A673 (cell line): ENCODE measurements at regions not wholly inside any gene's neighbourhood (a gene's known extent, or its start where the extent isn't known, plus 50 kb on each side); places are given as distances from the start of the nearest gene placed in this dataset.

Experiments used
- EZH2 ChIP-seq: fragments of 200-600 bp; sonication (generic); IDR thresholded peaks from 2 replicates; pipeline ENCODE4 v1.6.1; 2017; ENCODE audit warnings: borderline replicate concordance, low read depth, mild to moderate bottlenecking, mixed read lengths, antibody characterized with exemption, low read length; ENCODE audit not compliant: poor library complexity, severe bottlenecking
- TF ChIP-seq, protein P1 (sequence below): fragments of 300-800, 200-600 bp; sonication (generic); conservative IDR thresholded peaks from 2 replicates; pipeline ENCODE4 v1.5.1; 2017; ENCODE audit warnings: low read depth, mild to moderate bottlenecking, antibody characterized with exemption, low read length, moderate library complexity, mixed read lengths

DNA sequence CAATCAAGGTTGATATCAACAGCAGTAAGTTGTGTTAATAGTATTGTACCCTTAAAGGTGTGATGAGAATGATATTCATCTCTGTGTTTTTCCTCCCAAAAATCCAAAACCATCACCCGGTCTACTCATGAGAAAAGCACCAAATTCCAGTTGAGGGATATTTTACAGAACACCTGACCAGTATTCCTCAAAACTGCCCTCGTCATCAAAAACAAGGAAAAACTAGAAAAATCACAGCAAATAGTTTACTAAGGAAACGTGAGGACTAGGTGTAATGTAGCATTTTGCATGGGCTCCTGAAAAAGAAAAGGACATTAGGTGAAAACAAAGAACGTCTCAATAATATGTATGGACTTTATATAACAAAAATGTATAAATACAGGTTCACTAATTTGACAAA lies 394.4 kb upstream of the NRSN1 start:
- TF ChIP-seq, protein P1, sequence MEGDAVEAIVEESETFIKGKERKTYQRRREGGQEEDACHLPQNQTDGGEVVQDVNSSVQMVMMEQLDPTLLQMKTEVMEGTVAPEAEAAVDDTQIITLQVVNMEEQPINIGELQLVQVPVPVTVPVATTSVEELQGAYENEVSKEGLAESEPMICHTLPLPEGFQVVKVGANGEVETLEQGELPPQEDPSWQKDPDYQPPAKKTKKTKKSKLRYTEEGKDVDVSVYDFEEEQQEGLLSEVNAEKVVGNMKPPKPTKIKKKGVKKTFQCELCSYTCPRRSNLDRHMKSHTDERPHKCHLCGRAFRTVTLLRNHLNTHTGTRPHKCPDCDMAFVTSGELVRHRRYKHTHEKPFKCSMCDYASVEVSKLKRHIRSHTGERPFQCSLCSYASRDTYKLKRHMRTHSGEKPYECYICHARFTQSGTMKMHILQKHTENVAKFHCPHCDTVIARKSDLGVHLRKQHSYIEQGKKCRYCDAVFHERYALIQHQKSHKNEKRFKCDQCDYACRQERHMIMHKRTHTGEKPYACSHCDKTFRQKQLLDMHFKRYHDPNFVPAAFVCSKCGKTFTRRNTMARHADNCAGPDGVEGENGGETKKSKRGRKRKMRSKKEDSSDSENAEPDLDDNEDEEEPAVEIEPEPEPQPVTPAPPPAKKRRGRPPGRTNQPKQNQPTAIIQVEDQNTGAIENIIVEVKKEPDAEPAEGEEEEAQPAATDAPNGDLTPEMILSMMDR, result no peak
- TF ChIP-seq EZH2, result no peak
